ENCODE measurements at regions not wholly inside any gene's neighbourhood (a gene's known extent, or its start where the extent isn't known, plus 50 kb on each side); places are given as distances from the start of the nearest gene placed in this dataset.

GRCh38 chr16:74020095-74020670 is 276.4 kb upstream of the PSMD7 start:
- Histone ChIP-seq H3K14ac (replicated peaks; ENCODE audit: low read depth, low read length) (no peak overlapping the region), H2AK5ac (ENCODE audit: low read depth, low read length) (no peak overlapping the region), H3K79me1 (ENCODE audit: low read depth in 1 of 2, low read length in 2 of 2) (no peaks in the 10 kb centered on the region), H3K9ac (ENCODE audit: low read depth, low read length) (no peak overlapping the region), H2AK9ac (replicated peaks; ENCODE audit: low read depth, low read length, poor library complexity) (no peak overlapping the region), H3K18ac (ENCODE audit: low read depth, low read length) (no peak overlapping the region), H2AFZ (replicated peaks; ENCODE audit: low read length, poor library complexity) (no peak overlapping the region), H3K4me1 (ENCODE audit: control insufficient read depth, insufficient read depth, low read length) (no peaks in the 10 kb centered on the region), H3K4me3 (ENCODE audit: insufficient read depth, low read depth, low read length) (no peak overlapping the region), H4K20me1 (ENCODE audit: insufficient read depth, low read length) (no peaks in the 10 kb centered on the region), H4K91ac (ENCODE audit: insufficient read depth, low read depth, low read length) (no peak overlapping the region), H3K27me3 (ENCODE audit: control insufficient read depth, insufficient read depth, low read length) (no peaks in the 10 kb centered on the region), H3K27ac (ENCODE audit: insufficient read depth, low read length) (no peak overlapping the region), H2BK120ac (ENCODE audit: low read depth, low read length) (no peak overlapping the region), H4K5ac (ENCODE audit: low read depth, low read length) (no peak overlapping the region), H4K8ac (ENCODE audit: low read depth in 2 of 2, low read length in 2 of 2) (no peak overlapping the region), H2BK15ac (ENCODE audit: low read depth, low read length) (no peak overlapping the region), H3K9me3 (ENCODE audit: control insufficient read depth, insufficient read depth, low read length) (no peaks in the 10 kb centered on the region), H3K23ac (ENCODE audit: low read depth, low read length) (no peak overlapping the region), H3K4ac (ENCODE audit: low read depth, low read length) (no peak overlapping the region), H3K56ac (ENCODE audit: extremely low read depth, insufficient read depth, low read length) (no peak overlapping the region), H3K4me2 (ENCODE audit: low read depth, low read length) (no peak overlapping the region), H3K36me3 (ENCODE audit: control insufficient read depth, insufficient read depth, low read length) (no peaks in the 10 kb centered on the region), H3K9me1 (ENCODE audit: insufficient read depth, low read length) (no peaks in the 10 kb centered on the region), H2BK5ac (ENCODE audit: low read depth, low read length, poor library complexity, severe bottlenecking) (no peak overlapping the region), H2BK20ac (ENCODE audit: low read depth, low read length) (no peak overlapping the region)
- DNase-seq = no peak
- CTCF ChIA-PET = no interaction called here
- BruUV-seq (replicated peaks) = no TSS peak
- in situ Hi-C loops (cut with MboI; ENCODE audit: low sequenced_read_pairs) = no loop called here
- dilution Hi-C loops (cut with HindIII; ENCODE audit: low sequenced_read_pairs, unreplicated experiment) = no loop called here
- TF ChIP-seq RFX5 (IDR thresholded peaks at IDR 0.05; ENCODE audit: low read depth, low read length) (no peak), MAFK (IDR thresholded peaks at IDR 0.05; ENCODE audit: low read depth, low read length) (no peak), CEBPB (IDR thresholded peaks at IDR 0.05; ENCODE audit: low read depth, low read length) (no peak), FOS (IDR thresholded peaks at IDR 0.05; ENCODE audit: low read depth, low read length) (no peak), RCOR1 (IDR thresholded peaks at IDR 0.05; ENCODE audit: insufficient replicate concordance, low read length) (no peak), MAZ (IDR thresholded peaks at IDR 0.05; ENCODE audit: borderline replicate concordance, low read depth, low read length) (no peak), BHLHE40 (IDR thresholded peaks at IDR 0.05; ENCODE audit: low read depth, low read length) (no peak), NFE2L2 (IDR thresholded peaks at IDR 0.05; ENCODE audit: low read depth, low read length) (no peak), CTCF (conservative IDR thresholded peaks at IDR 0.05; ENCODE audit: low read depth, low read length) (no peak), ELK1 (IDR thresholded peaks at IDR 0.05; ENCODE audit: borderline replicate concordance, low read depth, low read length) (no peak)
- POLR2A ChIA-PET (ENCODE audit: unreplicated experiment) = no interaction called here
- intact Hi-C loops (cut with micrococcal nuclease) = no loop called here
- no peak for ATAC-seq (ENCODE audit: low read depth)
- WGBS, 2 experiments (ENCODE audit: extremely low coverage in 2 of 2, insufficient read length in 1 of 2) = no CpG with 5 or more reads among the region's 4 CpGs
